ENCODE measurements at regions not wholly inside any gene's neighbourhood (a gene's known extent, or its start where the extent isn't known, plus 50 kb on each side); places are given as distances from the start of the nearest gene placed in this dataset.

- H3K4me1 ChIP-seq, result no peaks in the 10 kb centered on the region
- no peaks in the 10 kb centered on the region for H3K27me3 ChIP-seq
- no peak for TF ChIP-seq POLR2A (IDR thresholded peaks at IDR 0.05)
- TF ChIP-seq CTCF (IDR thresholded peaks at IDR 0.05), result no peak
- no peak overlapping the region for H3K27ac ChIP-seq
- 75 to 100% (median 86%) methylated on average over 1 of the region's 1 CpG for WGBS, 4 donors
- DNase-seq (no peak), ATAC-seq (no peak)
- no peak overlapping the region for H3K4me3 ChIP-seq
- intact Hi-C loops (cut with DNase I), result no loop called here
- H3K9me3 ChIP-seq, result peaks cover 0 to 7% (median 0%) of the 10 kb centered on the region in 12 donors
- no peaks in the 10 kb centered on the region for H3K36me3 ChIP-seq
Measured at GRCh38 chr13:97901716-97902115, 51.8 kb upstream of the IPO5 start.
